ENCODE measurements at regions not wholly inside any gene's neighbourhood (a gene's known extent, or its start where the extent isn't known, plus 50 kb on each side); places are given as distances from the start of the nearest gene placed in this dataset.

GRCh38 chr10:133021116-133021962 is 66.4 kb upstream of the ADGRA1 start:
- no peak for TF ChIP-seq EZH2 (IDR thresholded peaks at IDR 0.05)
- TF ChIP-seq POLR2AphosphoS5 (IDR thresholded peaks at IDR 0.05; ENCODE audit: borderline replicate concordance, low read depth, low read length), result no peak
- no peak for TF ChIP-seq FOXP2 (optimal IDR thresholded peaks at IDR 0.05; ENCODE audit: control extremely low read depth, extremely low read length, insufficient read depth)

Data from SK-N-MC (cell line).